SK-N-SH (cell line): ENCODE measurements at regions not wholly inside any gene's neighbourhood (a gene's known extent, or its start where the extent isn't known, plus 50 kb on each side); places are given as distances from the start of the nearest gene placed in this dataset.
A peak's percentile ranks its signal among the peaks of the same experiment; 100 is the strongest.
"Not testable (repeated sequence)": the region's sequence is repeated elsewhere in the genome, so short reads cannot be mapped to it uniquely, and the experiment has no call there.

Experiments used
- CTCF ChIA-PET: fragments of 300-600, 350-600 bp; formaldehyde crosslinking; extraction: SDS; loops from one replicate; lab custom pipeline; 2021; lab: Yijun Ruan, JAX
- POLR2A ChIA-PET: fragments of 350-600 bp; sonication (Branson Sonifier 250); formaldehyde crosslinking; extraction: SDS; loops from one replicate; lab custom pipeline; 2020; ENCODE audit warnings: antibody characterized with exemption, inconsistent platforms; lab: Yijun Ruan, JAX
- DNase-seq: peaks from one replicate; pipeline ENCODE4 v3.0.0; 2012
- H2AFZ ChIP-seq: fragments of 200-600 bp; sonication (generic); 2 replicates; pipeline ENCODE4 v1.8.1; 2016; ENCODE audit warnings: antibody characterized with exemption, mild to moderate bottlenecking, low read depth
- H3F3A ChIP-seq: fragments of 200-600 bp; sonication (generic); replicated peaks from 2 replicates; pipeline ENCODE3; 2016; ENCODE audit warnings: antibody characterized with exemption, mild to moderate bottlenecking; ENCODE audit not compliant: insufficient read depth
- H3K27ac ChIP-seq, 2 experiments: fragments of 200-500 bp in 1 of 2; fragments of 200-600 bp in 1 of 2; sonication (Bioruptor generic) in 1 of 2; sonication (generic), shearing (Covaris generic) in 1 of 2; 2 replicates each; pipeline versions ENCODE4 v1.5.1 to v1.6.1; 2014 to 2016; ENCODE audit warnings: low read depth in 2 of 2, inconsistent platforms in 1 of 2, low read length in 1 of 2, mild to moderate bottlenecking in 1 of 2, mixed read lengths in 1 of 2
- H3K27me3 ChIP-seq: fragments of 200-600 bp; sonication (generic), shearing (Covaris generic); 2 replicates; pipeline ENCODE4 v1.6.1; 2016; ENCODE audit warnings: mixed run types; ENCODE audit not compliant: insufficient read depth
- H3K36me3 ChIP-seq, 2 experiments: fragments of 200-500 bp in 1 of 2; fragments of 200-600 bp in 1 of 2; sonication (Bioruptor generic) in 1 of 2; sonication (generic) in 1 of 2; replicated peaks in 1 of 2; 2 replicates each; pipeline versions ENCODE3 to v1.5.1; 2014 to 2016; ENCODE audit warnings: low read length in 1 of 2, mild to moderate bottlenecking in 1 of 2; ENCODE audit not compliant: insufficient read depth in 2 of 2, control insufficient read depth in 1 of 2
- H3K4me1 ChIP-seq, 2 experiments: fragments of 200-500 bp in 1 of 2; fragments of 200-600 bp in 1 of 2; sonication (Bioruptor generic) in 1 of 2; sonication (generic), shearing (Covaris generic) in 1 of 2; 2 replicates each; pipeline versions ENCODE4 v1.5.1 to v1.6.1; 2014 to 2016; ENCODE audit warnings: low read depth in 1 of 2, low read length in 1 of 2, mixed run types in 1 of 2; ENCODE audit not compliant: insufficient read depth in 2 of 2, control insufficient read depth in 1 of 2
- H3K4me2 ChIP-seq: fragments of 200-600 bp; sonication (generic), shearing (Covaris generic); 2 replicates; pipeline ENCODE4 v1.6.1; 2017; ENCODE audit warnings: mixed run types
- H3K4me3 ChIP-seq, 2 experiments: fragments of 200-500 bp in 1 of 2; fragments of 200-600 bp in 1 of 2; sonication (Bioruptor generic) in 1 of 2; sonication (generic), shearing (Covaris generic) in 1 of 2; 2 replicates each; pipeline versions ENCODE4 v1.5.1 to v1.8.1; 2014 to 2016; ENCODE audit warnings: low read depth in 2 of 2, inconsistent platforms in 1 of 2, low read length in 1 of 2, mild to moderate bottlenecking in 1 of 2, mixed read lengths in 1 of 2, moderate library complexity in 1 of 2
- H3K79me2 ChIP-seq: fragments of 200-600 bp; sonication (generic); 2 replicates; pipeline ENCODE4 v1.8.1; 2017; ENCODE audit warnings: mild to moderate bottlenecking; ENCODE audit not compliant: insufficient read depth
- H3K9ac ChIP-seq: fragments of 200-600 bp; sonication (generic); 2 replicates; pipeline ENCODE4 v1.6.1; 2017; ENCODE audit warnings: mixed run types
- H3K9me2 ChIP-seq: fragments of 200-600 bp; sonication (generic); 2 replicates; pipeline ENCODE4 v1.6.1; 2017; ENCODE audit warnings: mixed run types
- H3K9me3 ChIP-seq: fragments of 200-600 bp; sonication (generic); 2 replicates; pipeline ENCODE4 v1.6.1; 2017; ENCODE audit warnings: mixed run types, mild to moderate bottlenecking, moderate library complexity
- H4K20me1 ChIP-seq: fragments of 200-600 bp; sonication (generic); 2 replicates; pipeline ENCODE4 v1.6.1; 2017; ENCODE audit warnings: mild to moderate bottlenecking, mixed run types; ENCODE audit not compliant: insufficient read depth
- EP300 ChIP-seq, 2 experiments: IDR thresholded peaks; 2 replicates each; pipeline versions ENCODE4 v1.4.0 to v1.6.1; 2012; ENCODE audit warnings: borderline replicate concordance in 1 of 2, low read depth in 1 of 2, low read length in 1 of 2
- EZH2phosphoT487 ChIP-seq: fragments of 200-600 bp; sonication (generic); IDR thresholded peaks from 2 replicates; pipeline ENCODE4 v1.6.1; 2017; ENCODE audit warnings: low read depth, mixed run types, mild to moderate bottlenecking, antibody characterized with exemption, moderate library complexity, borderline replicate concordance
- FOSL2 ChIP-seq: IDR thresholded peaks from 2 replicates; pipeline ENCODE4 v1.4.0; 2012; ENCODE audit warnings: low read depth, mild to moderate bottlenecking, moderate library complexity, borderline replicate concordance
- GATA2 ChIP-seq: sonication (generic); formaldehyde crosslinking; IDR thresholded peaks from 2 replicates; pipeline ENCODE4 v1.5.0; 2020; ENCODE audit warnings: mild to moderate bottlenecking, missing genetic modification reagents
- JUND ChIP-seq: IDR thresholded peaks from 2 replicates; pipeline ENCODE4 v1.4.0; 2012
- MXI1 ChIP-seq: IDR thresholded peaks from 2 replicates; pipeline ENCODE4 v1.6.1; 2012; ENCODE audit warnings: mild to moderate bottlenecking, low read depth, low read length, improper control_type of control experiment
- POLR2AphosphoS5 ChIP-seq: IDR thresholded peaks from 2 replicates; pipeline ENCODE4 v1.6.1; 2012; ENCODE audit warnings: low read depth, low read length
- RXRA ChIP-seq: IDR thresholded peaks from 2 replicates; pipeline ENCODE4 v1.4.0; 2012; ENCODE audit warnings: low read depth, mild to moderate bottlenecking, borderline replicate concordance
- SIN3A ChIP-seq: IDR thresholded peaks from 2 replicates; pipeline ENCODE4 v1.6.1; 2012; ENCODE audit warnings: low read depth, mild to moderate bottlenecking, low read length, moderate library complexity, borderline replicate concordance
- TAF1 ChIP-seq: IDR thresholded peaks from 2 replicates; pipeline ENCODE4 v1.6.1; 2012; ENCODE audit warnings: low read depth, mild to moderate bottlenecking, low read length, moderate library complexity, borderline replicate concordance
- TEAD4 ChIP-seq: IDR thresholded peaks from 2 replicates; pipeline ENCODE4 v1.4.0; 2012; ENCODE audit warnings: mild to moderate bottlenecking, borderline replicate concordance; ENCODE audit not compliant: insufficient read depth
- whole genome bisulfite sequencing: methylation state at CpG from one replicate; pipeline ENCODE4 v1.1.6; 2017; ENCODE audit warnings: low lambda C conversion rate; 5-methylcytosine and 5-hydroxymethylcytosine counted together
- TF ChIP-seq, protein P1 (sequence below): fragments of 150-350 bp; IDR thresholded peaks from 2 replicates; pipeline ENCODE4 v1.6.1; 2017; ENCODE audit warnings: antibody characterized with exemption, low read length, low read depth, borderline replicate concordance
- TF ChIP-seq, protein P2 (sequence below): IDR thresholded peaks from 2 replicates; pipeline ENCODE4 v1.6.1; 2012; ENCODE audit warnings: mild to moderate bottlenecking, low read depth, low read length, moderate library complexity
- TF ChIP-seq, protein P3 (sequence below): IDR thresholded peaks from 2 replicates; pipeline ENCODE4 v1.4.0; 2012; ENCODE audit warnings: low read depth, borderline replicate concordance

DNA sequence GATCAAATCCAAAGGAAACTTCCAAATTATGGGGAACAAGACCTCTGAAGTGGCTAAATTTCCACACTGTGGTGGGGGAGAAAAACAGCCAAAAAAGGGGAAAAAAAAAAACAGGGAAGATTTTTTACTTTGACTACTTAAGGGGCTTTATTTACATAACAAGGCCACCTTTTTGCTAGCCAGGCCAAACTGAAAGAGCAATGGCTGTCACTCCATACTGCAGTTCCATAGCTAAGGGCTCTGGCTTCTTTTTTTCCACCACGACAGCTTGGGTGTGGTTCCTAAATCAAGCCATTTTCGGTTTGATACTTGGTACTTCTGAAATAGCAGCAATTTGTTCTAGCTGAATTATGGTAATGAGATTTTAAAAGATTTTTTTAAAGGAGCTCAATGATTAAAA lies 76.4 kb upstream of the ANTXRL start:
- H3K27me3 ChIP-seq, H3K36me3 ChIP-seq, H3K79me2 ChIP-seq, CTCF ChIA-PET, POLR2A ChIA-PET, DNase-seq, H3K27ac ChIP-seq, H3K4me3 ChIP-seq, H3F3A ChIP-seq, H3K9me3 ChIP-seq, H3K4me1 ChIP-seq, H3K9me2 ChIP-seq, H2AFZ ChIP-seq, H4K20me1 ChIP-seq, H3K9ac ChIP-seq, H3K4me2 ChIP-seq: not testable (repeated sequence)
- no CpG with 5 or more reads among the region's 2 CpGs for WGBS

DNA sequence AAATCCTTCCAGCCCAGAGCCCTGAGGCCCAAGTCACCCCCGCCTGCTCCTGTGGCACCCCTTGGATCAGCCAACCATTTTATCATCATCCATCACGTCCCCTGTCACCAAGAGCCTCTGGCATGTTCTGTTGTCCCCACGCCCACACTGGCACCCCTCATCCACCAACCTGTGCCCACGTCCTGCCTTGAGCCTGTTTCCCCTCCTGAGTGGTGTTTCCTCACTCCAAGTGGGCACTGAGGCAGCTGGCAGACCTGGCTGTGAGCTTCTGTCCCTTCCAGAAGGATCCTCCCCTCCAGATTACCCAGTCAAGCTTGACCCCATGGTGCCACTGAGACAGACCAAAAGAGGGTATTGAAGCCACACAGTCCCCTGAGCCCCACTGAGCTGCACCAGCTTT lies 71.4 kb upstream of the ANTXRL start:
- CTCF ChIA-PET: interaction anchor here (6.6 kb wide), 1 partner anchor 13 kb away, joined by 54 read pairs; no protein-coding TSS in a partner anchor
- H3K36me3 ChIP-seq: no peaks in the 10 kb centered on the region
- POLR2A ChIA-PET: no interaction called here
- no peaks in the 10 kb centered on the region for H3F3A ChIP-seq
- H3K9me2 ChIP-seq: no peaks in the 10 kb centered on the region
- no peaks in the 10 kb centered on the region for H3K9me3 ChIP-seq
- no peaks in the 10 kb centered on the region for H4K20me1 ChIP-seq
- no peaks in the 10 kb centered on the region for H3K79me2 ChIP-seq
- H3K4me1 ChIP-seq: peaks cover 0 to 21% of the 10 kb centered on the region in 2 experiments; a peak in 2 of 4 replicates
- H2AFZ ChIP-seq: no peak overlapping the region
- no peaks in the 10 kb centered on the region; the same call in 1 of the 2 replicates for H3K27me3 ChIP-seq
- WGBS: 30% methylated on average over 4 of the region's 4 CpGs
- no peak overlapping the region for H3K27ac ChIP-seq
- TF ChIP-seq EP300 (IDR thresholded peaks at IDR 0.05; ENCODE audit: borderline replicate concordance in 1 of 2, low read depth in 1 of 2, low read length in 1 of 2) (no peak), POLR2AphosphoS5 (no peak), TEAD4 (no peak), EZH2phosphoT487 (no peak)
- TF ChIP-seq, protein P1, sequence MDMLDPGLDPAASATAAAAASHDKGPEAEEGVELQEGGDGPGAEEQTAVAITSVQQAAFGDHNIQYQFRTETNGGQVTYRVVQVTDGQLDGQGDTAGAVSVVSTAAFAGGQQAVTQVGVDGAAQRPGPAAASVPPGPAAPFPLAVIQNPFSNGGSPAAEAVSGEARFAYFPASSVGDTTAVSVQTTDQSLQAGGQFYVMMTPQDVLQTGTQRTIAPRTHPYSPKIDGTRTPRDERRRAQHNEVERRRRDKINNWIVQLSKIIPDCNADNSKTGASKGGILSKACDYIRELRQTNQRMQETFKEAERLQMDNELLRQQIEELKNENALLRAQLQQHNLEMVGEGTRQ: no peak
- DNase-seq: no peak
- no peak overlapping the region for H3K9ac ChIP-seq
- H3K4me3 ChIP-seq: no peak overlapping the region
- H3K4me2 ChIP-seq: no peak overlapping the region

DNA sequence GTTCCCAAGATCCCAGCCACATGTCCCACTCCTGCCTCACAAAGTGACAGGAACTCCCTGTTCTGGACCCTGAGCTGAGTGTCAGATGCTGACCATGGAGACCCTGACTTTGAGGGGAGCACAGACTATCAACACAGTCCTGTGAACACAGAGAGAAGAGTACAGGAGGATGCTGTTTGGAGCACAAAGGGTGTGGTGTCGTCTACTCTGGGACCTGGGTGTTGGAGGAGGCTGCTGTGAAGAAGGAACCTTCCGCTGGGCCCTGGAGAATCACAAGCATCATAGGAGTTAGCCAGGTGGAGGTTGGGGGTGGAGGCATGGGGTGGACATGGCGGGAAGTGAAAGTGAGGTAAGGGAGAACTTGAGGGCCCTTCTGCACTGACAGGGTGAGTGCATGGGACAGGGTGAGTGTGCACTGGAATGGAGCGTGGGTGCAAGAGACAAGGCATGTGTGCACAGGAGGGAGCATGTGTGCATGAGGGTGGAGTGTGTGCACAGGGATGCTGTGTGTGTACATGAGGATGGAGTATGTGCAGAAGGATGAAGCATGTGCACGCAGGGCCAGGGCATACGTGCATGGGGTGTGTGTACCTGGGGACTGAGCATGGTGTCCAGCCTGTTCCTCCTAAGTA lies 70.7 kb upstream of the ANTXRL start:
- POLR2A ChIA-PET: no interaction called here
- no peak for TF ChIP-seq JUND
- no peak for TF ChIP-seq GATA2 (CRISPR knock-in tag)
- no peak for TF ChIP-seq RXRA
- TF ChIP-seq MXI1: no peak
- no peak for TF ChIP-seq FOSL2
- no peak for TF ChIP-seq SIN3A
- TF ChIP-seq TEAD4: no peak
- TF ChIP-seq TAF1: no peak
- TF ChIP-seq, protein P2, sequence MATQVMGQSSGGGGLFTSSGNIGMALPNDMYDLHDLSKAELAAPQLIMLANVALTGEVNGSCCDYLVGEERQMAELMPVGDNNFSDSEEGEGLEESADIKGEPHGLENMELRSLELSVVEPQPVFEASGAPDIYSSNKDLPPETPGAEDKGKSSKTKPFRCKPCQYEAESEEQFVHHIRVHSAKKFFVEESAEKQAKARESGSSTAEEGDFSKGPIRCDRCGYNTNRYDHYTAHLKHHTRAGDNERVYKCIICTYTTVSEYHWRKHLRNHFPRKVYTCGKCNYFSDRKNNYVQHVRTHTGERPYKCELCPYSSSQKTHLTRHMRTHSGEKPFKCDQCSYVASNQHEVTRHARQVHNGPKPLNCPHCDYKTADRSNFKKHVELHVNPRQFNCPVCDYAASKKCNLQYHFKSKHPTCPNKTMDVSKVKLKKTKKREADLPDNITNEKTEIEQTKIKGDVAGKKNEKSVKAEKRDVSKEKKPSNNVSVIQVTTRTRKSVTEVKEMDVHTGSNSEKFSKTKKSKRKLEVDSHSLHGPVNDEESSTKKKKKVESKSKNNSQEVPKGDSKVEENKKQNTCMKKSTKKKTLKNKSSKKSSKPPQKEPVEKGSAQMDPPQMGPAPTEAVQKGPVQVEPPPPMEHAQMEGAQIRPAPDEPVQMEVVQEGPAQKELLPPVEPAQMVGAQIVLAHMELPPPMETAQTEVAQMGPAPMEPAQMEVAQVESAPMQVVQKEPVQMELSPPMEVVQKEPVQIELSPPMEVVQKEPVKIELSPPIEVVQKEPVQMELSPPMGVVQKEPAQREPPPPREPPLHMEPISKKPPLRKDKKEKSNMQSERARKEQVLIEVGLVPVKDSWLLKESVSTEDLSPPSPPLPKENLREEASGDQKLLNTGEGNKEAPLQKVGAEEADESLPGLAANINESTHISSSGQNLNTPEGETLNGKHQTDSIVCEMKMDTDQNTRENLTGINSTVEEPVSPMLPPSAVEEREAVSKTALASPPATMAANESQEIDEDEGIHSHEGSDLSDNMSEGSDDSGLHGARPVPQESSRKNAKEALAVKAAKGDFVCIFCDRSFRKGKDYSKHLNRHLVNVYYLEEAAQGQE: no peak
- TF ChIP-seq, protein P3, sequence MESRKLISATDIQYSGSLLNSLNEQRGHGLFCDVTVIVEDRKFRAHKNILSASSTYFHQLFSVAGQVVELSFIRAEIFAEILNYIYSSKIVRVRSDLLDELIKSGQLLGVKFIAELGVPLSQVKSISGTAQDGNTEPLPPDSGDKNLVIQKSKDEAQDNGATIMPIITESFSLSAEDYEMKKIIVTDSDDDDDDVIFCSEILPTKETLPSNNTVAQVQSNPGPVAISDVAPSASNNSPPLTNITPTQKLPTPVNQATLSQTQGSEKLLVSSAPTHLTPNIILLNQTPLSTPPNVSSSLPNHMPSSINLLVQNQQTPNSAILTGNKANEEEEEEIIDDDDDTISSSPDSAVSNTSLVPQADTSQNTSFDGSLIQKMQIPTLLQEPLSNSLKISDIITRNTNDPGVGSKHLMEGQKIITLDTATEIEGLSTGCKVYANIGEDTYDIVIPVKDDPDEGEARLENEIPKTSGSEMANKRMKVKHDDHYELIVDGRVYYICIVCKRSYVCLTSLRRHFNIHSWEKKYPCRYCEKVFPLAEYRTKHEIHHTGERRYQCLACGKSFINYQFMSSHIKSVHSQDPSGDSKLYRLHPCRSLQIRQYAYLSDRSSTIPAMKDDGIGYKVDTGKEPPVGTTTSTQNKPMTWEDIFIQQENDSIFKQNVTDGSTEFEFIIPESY: no peak

More for the DNA sequence above, 70.7 kb upstream of the ANTXRL start:
- Histone ChIP-seq H4K20me1 (no peaks in the 10 kb centered on the region), H3K4me2 (no peak overlapping the region), H3K9me2 (no peaks in the 10 kb centered on the region), H3K79me2 (no peaks in the 10 kb centered on the region), H3K9me3 (no peaks in the 10 kb centered on the region), H3K4me1 (peaks cover 0 to 28% of the 10 kb centered on the region in 2 experiments; a peak in 2 of 4 replicates), H3K27me3 (no peaks in the 10 kb centered on the region; the same call in 1 of the 2 replicates), H3F3A (no peaks in the 10 kb centered on the region), H3K4me3 (no peak overlapping the region), H3K27ac (no peak overlapping the region), H3K36me3 (no peaks in the 10 kb centered on the region), H2AFZ (no peak overlapping the region), H3K9ac (no peak overlapping the region)
- WGBS: 37% methylated on average over 6 of the region's 6 CpGs
- CTCF ChIA-PET: interaction anchor here (6.6 kb wide), 1 partner anchor 12 kb away, joined by 54 read pairs; no protein-coding TSS in a partner anchor
- DNase-seq: peak; percentile 11
